NCI-H1092 (cell line): ENCODE measurements at regions not wholly inside any gene's neighbourhood (a gene's known extent, or its start where the extent isn't known, plus 50 kb on each side); places are given as distances from the start of the nearest gene placed in this dataset.

ENCODE experiments used
- DNase-seq: peaks from one replicate; lab custom pipeline; 2025; lab: John Stamatoyannopoulos, UW

DNA sequence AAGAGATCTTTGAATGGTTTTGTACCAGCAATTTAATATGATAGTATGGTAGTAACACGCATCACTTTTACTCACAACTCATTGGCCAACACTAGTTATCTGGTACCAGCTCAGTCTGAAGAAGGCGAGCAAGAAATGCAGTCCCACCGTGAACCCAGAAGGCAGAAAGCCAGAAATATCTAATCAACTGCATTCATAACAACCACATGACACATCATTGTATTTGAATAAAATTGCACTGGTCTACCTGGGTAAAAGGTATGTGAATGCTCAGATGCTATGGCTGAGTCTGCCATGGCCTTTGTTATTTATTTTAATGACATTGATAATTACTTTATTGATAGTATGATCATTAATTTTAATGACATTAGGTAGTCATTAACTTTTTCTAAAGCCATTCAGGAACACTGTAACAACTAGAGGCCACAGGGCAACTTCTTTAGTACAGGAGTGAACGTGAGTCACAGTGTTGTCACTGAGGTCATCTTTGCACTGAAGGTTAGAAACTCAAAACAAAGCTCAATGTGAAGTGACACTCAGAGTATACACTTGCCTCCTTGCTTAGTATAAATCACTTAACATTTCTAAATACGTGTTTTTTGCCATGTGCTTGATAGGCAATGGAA lies 475.6 kb upstream of the TNP1 start:
- no peak for DNase-seq

DNA sequence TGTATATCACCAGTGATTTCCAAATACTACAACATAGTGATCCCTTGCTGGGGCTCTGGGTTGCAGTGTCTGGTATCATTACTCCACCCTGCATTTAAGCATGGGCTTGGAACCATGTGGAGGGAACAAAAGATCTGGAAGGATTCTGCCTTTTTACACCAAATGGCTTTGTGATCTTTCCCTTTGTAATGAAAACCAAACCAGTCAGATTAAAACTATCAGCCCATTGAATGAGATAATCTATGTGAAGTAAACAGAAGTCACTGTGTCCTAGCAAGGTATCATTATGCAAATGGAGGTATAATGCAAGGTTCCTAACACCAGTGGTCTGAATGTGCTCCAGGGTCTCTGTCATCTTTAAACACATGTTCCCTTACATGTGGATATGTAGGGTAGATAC lies 474.7 kb upstream of the TNP1 start:
- no peak for DNase-seq

DNA sequence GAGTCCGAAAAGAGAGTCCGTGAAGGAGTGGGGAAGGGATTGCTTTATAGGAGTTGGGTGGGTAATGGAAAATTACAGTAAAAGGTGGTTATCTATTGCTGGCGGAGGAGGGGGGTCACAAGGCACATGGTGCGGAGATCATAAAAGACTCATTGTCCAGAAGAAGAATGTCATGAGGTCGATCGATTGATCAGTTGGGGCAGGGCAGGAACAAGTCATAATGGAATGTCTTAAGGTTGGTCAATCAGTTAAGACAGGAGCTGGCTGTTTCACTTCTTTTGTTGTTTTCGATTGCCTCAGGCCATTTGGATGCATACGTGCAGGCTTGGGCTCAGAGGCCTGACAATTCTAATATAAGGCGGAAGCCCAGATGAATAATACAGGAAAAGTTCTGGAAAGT lies 473.0 kb upstream of the TNP1 start:
- DNase-seq = no peak

DNA sequence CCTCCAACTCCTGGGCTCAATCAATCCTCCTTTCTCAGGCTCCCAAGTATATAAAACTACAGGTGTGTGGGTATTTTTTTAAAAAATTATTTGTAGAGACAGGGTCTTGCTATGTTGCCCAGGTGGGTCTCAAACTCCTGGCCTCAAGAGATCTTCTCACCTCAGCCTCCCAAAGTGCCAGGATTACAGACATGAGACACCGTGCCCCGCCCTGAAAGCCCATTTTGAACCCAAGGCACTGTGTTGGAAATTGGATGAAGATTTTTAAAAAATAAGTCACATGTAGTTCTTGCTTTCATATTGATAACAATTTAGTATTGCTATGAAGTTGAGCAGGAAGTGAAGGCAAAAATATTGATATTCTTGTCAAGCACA lies 472.5 kb upstream of the TNP1 start:
- no peak for DNase-seq

DNA sequence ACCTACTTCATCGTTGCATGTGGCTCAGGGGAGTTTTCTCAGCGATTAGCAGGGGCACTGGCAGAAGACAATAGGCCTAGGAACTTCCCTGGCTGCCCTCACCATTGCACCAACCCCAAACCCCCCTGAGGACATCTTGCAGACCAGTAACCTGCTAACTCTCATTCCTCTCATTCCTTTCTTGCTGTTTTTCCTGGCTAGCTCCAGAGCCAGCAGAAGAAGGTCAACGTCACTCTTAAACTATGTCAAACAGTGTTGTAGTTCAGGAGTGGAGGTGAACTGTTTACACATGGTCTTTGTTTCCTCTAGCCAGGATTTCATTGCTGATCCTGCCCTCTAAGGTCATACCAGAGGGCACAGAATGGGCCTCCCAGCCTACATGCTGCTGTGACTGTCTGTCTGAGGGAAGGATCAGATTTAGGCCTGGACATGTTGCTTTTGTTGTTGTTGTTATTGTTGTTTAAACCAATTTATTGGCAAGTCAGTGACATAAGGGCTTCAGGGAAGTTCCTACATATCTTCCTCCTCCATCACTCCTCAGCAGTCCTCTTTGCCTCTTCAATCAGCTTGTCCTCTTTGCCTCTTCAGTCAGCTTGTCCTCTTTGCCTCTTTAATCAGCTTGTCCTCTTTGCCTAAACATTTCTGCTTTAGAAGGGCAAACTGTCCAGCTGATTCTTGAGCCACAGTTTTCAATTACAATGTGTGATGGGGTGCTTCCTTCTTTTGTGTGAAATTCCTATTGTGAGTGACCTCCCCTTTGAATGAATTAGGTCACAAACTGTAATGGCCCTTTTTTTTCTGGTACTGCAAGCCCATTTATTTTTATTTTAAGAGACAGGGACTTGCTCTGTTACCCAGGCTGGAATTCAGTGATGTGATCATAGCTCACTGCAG lies 471.9 kb upstream of the TNP1 start:
- DNase-seq = no peak

DNA sequence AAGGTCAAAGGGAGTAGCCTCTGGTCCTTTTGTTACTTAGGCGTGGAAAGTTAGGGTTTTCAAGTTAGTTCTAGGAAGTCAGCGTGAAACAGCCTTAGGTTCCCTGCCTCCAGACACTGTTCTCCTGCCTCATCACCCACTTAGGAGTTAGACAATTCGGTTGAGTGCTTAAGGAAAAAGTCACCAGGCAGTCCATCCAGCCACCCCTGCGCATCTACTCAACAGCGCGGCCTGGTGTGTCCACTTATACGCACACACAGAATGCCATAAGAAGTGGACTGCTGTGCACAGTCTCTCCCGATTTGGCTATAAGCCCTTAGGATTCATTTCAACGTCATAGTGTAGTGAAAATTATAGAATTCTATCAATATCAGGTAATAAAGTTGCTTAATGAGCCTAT lies 470.8 kb upstream of the TNP1 start:
- no peak for DNase-seq

DNA sequence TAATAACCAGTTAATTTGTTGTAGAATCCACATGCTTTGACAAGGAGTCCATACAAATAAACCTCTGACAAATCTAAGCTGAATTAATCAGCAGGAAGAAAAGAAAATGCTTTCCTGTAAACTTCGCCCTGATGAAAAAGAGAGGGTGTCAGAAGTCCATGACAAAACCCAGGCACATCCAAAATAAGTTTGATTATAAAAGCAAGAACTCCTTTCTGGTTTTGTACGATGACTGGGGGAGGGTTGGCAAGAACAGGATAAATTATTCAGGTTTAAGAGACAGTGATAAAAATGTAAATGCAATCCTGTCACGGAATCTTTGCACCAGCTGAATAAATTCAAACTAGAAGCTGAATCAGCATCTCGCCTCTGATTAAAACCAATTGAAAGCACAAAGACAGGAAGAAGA lies 469.2 kb upstream of the TNP1 start:
- DNase-seq = no peak

DNA sequence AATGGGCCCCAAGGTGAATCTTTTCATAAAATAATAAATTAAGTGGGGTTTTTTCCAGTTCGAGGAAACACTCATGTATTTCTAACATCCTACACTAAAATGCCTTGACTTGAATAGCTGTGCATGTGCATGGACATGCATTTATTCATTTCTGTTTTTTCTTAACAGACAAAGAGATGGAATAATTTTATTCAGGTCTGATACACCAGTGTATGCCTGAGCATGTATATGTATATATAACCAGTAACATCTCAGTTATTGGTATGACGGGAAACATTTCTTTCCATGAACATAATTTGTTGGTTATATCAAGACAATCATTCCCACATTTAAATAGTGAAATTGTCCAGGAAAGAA lies 468.7 kb upstream of the TNP1 start:
- no peak for DNase-seq

DNA sequence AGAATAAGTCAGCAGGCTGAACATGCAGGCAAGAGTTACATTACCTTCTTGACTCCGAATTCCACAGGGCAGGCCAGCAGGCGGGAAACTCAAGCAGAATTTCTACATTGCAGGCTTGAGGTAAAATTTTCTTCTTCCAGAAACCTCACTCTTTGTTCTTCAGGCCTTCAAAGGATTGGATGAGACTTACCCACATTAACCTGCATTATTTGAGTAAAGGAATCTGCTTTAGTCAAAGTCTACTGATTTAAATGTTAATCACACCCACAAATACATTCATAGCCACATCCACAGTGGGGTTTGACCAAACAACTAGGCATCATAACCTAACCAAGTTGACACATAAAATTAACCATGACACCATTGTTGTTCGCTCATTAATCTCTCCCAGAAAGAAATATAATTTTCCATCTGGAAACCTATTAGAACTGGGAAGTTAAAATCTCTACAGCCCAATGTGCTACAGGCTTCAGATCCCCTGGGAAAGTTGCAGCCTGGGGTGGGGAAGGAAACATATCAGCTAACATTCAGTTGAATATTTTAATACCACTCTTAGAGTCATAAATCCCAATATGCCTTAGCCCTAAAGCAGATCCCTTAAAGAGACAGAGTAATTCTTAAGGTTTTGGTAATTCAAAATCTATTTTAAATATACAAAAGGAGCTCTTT lies 468.2 kb upstream of the TNP1 start:
- no peak for DNase-seq

DNA sequence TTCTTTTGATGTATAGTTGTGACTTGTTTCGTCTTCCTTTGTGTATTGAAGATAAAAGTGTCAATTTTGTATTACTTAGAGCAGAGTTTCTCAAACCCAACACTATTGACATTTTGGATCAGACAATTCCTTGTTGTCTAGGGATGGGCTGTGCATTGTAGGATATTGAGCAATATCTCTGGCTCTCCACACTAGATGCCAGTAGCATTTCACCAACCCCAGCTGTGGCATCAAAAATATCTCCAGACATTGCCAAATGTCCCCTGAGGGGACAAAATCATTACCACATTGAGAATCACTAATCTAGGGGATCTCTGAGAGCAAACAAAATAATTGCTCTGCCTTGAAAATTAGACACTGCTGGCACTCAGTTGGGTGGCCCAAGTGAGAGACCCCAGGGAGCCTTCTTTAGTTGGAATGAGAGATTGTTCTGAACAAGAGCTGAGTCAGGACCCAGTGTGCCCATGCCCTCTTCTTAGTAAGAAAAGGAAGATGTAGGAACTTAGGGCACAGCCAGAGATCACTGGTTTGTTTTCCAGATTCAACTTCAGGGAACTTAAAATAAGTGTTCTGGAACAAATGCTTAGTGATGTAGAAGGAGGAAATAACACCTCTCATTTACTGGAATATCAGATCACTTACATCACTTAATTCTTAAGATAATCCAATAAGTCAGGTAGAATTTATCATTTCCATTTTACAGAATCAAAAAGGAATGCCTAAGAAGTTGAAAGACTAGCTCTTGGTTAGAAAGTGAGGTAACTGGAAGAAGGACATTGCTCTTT lies 466.6 kb upstream of the TNP1 start:
- no peak for DNase-seq

DNA sequence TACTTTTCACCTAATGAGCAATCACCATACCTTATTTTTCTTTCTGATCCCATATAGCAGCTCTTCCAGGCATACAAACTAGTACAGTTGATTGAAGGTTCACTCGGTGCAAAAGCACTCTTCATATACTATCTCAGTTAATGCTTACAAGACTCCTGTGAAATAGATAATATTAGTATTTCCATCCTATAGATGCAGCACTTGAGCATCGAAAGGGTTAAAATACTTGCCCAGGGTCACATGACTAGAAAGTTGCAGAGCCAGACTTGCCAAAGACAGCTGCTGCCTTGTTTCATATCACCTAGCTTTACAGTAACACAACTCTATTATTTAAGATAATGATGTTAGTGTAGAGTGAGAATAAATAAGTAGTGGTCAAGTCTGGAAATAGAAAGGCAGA lies 466.0 kb upstream of the TNP1 start:
- no peak for DNase-seq

DNA sequence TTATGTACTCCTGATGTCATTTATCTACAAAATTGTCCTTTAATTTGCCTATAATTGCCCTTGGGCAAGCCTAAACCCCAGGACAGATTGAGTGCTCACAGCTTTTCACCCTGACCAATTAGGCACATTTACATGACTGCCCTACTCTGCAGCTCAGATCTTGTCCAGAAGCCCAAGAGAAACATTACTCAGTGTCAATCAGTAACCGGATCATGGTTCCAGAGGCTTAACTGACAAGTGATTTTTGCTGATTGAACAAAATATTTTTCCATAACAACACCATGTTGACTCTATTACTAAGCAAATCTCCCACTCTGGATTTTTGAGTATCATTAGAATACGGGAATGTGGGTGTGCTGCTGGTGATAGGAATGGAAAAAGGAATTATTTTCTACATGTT lies 465.4 kb upstream of the TNP1 start:
- no peak for DNase-seq

DNA sequence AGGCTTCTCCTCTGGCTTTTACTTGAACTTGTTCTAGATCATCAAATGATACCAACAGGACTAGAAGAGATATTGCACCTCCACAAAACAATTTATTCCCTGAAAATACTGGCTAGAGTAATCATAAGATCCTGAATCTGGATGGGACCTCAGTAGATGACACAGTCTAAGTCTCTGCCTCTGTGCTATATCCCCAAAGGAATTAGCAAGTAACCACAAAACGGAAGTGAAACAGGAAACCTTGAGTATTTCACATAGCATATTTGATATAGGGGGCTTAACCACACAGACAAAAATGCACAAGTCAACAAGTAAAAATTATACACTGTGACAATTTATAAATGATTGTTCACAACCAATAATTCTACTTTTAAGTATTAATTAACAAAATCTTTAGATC lies 456.9 kb upstream of the TNP1 start:
- no peak for DNase-seq

DNA sequence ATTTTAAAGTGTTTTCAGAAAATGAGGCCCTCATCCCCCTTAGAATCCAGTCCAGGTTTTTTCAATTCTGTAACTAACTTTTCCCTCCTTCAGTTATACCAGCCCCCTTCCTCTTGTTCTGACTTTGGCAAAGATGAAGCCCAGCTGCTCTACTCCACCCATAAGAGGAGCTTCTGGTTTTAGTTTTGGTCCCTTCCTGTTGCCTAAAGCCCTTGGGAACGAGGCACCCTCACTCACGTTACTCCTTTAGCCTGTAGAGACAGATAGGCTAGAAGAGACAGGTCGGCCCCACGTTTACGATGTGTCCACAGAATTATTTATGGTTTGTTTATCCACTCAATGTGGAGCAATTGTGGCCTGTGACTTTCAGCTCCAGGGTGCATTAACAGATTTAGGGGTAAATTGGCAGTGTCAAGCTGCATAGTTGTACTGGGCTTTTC lies 454.2 kb upstream of the TNP1 start:
- no peak for DNase-seq

DNA sequence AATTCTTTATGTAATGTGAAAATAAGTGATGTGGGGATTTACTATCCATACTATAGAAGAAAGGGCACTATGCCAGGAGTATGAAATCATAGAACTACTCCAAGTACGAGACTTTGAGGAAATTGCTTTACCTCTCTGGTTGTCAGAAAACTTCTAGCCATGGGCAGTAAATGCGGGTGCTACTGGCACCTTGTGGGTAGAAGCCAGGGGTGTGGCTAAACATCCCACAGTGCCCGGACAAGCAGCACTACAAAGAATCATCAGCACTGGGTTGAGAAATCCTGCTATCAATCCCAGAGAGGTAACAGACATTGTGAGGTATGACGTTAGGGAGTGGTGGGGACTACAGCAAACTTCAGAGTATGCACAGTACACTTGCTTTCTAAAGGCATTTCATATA lies 453.5 kb upstream of the TNP1 start:
- DNase-seq = no peak

DNA sequence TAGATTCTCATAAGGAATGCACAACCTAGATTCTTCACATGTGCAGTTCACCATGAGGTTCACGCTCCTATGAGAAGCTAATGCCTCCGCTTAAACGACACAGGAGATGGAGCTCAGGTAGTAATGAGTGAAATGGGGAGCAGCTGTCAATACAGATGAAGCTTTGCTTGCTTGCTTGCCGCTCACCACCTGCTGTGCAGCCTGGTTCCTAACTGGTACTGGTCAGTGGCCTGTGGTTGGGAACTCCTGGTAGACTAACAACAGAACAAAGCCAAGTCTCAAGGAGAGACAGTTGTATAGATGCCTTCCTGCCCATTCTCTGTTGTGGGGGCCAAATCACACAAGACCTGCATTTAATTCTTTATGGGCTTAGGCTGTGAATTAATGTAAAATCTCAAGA lies 449.2 kb upstream of the TNP1 start:
- DNase-seq = no peak

DNA sequence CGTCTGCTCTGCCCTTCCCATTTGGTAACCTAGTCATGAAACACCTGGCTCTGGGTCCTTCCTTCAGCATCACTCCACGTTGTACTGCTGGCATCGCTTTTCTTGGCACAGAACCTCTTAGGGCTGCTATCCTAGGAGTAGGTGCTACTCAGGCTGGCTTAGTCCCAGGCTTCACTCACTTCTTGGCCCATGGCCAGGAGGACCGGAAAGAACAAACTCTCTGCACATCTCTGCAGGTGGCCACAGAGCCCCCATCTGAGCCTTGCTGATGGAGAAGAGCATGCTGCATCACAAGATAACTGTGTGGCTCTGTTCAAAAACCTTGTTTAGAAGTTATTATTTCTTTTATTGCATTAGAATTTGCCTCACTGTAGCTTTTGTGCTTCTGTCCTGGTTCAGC lies 447.2 kb upstream of the TNP1 start:
- no peak for DNase-seq

DNA sequence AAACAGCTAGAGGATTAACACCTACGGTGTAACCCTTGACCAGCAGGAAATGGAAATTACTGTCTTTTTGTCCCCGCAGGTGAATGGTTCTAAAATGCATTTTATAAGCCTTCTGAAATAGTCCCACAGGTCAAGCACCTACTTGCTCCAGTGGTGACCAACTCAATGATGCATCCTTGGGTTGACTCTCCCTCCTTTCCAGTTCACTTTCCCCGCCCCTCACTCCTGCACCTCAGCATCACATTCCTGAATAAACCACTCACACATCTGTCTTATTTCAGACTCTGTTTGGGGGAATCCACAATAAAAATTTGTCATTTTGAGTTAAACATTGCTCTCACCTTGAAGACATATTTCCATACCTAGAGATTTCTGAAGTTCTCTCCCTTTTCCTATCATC lies 446.0 kb upstream of the TNP1 start:
- no peak for DNase-seq

DNA sequence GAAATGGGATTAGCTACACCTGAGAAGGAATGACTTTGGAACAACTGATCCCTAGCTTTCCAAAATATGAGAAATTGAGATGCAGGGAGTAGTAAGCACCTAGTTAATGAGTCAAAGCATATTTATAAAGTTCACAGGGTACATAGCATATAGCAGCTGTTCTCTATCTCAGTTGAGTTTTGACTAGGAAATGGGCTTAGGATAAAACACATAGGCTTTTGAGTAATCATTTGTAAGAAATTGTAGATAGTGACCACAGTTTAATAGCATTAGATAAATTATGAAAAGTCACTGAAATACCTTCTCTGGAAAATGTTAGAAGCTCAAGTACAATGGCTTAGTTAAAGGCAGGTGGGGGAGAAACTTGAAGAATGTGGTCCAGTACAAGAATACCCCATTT lies 444.7 kb upstream of the TNP1 start:
- no peak for DNase-seq

DNA sequence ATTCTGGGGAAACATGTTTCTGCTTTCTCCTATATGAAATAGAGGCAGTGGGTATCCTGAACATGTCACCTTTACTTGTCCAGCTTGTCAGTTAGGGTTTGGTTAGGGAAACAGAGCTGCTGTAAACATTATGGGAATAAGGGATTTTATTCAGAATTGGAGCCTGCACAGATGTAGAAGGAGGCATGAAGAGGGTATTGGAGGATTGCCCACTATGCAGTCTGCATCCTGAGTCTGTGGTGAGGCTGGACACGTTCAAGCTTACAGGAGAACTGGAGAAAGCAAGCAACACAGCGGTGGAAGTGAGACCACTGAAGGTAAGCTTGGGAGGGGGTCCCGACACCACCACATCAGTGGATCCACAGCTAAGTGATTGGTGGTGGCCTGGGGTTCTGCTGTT lies 443.0 kb upstream of the TNP1 start:
- DNase-seq = no peak

DNA sequence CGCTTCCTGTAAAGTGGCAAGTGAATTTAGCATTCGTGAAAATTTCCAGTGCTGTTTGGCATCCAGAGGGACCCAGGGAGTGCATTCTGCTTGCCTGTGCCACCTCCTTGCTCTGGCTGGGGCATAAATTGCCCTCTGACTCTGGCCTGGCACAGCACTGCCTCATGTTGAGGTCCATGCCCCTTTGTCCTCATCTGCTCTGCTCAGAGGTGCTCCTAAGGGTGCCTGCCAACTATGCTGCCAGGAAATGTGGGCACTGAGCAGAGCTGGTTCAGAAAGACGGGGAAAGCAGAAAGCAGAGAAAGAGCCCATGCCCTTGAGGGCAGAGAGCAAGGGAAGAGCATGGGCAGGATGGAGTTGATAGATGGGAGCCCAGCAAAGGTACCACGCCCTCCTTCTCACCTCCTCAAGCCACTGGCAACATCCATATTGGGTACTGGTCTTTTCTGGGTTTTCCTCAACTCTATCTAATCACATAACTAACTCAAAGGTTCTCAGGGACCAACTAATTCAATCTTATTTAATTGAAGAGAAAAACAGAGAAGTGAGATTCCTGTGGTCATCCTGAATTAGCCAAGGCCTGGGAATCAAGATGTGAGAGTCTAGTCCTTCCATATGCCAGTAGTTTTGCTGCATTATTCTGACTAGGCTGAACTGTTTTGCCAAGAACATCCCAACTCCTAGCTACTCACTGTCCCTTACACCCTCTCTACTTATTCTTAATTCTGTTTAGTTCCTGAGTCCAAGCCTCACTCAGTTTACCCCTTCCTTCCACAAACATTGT lies 441.5 kb upstream of the TNP1 start:
- DNase-seq = no peak

DNA sequence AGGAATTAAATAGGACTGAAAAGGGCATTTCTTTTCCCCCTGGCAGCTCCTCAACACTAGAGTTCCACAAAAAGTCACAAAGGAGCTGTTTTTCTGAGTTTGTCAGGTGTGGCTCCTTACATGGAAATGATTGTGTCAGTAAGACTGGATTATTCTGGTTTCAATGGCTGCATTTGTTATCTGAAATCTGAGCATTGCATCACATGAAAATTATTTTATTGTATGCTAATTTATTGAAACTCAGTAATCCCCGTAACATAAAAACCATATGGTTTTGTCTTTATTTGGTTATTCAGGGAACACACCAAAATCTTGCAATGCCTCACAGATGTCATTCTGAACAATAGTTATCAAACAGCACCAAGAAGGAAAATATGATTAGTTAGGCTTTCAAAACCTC lies 439.7 kb upstream of the TNP1 start:
- DNase-seq = no peak
